Parathyroid adenoma (tissue), 2 donors: ENCODE measurements at regions not wholly inside any gene's neighbourhood (a gene's known extent, or its start where the extent isn't known, plus 50 kb on each side); places are given as distances from the start of the nearest gene placed in this dataset.

Source experiments
- H2AFZ ChIP-seq: fragments of 300-600 bp; sonication (generic); one replicate; pipeline ENCODE4 v1.7.0; 2017; ENCODE audit warnings: antibody characterized with exemption, mild to moderate bottlenecking
- H3K27ac ChIP-seq: fragments of 300-600 bp; sonication (generic); one replicate; pipeline ENCODE4 v1.7.0; 2017
- H3K27me3 ChIP-seq: fragments of 300-600 bp; sonication (generic); one replicate; pipeline ENCODE4 v1.7.0; 2017; ENCODE audit warnings: low read length; ENCODE audit not compliant: control insufficient read depth, insufficient read depth
- H3K36me3 ChIP-seq: fragments of 300-600 bp; sonication (generic); one replicate; pipeline ENCODE4 v1.7.0; 2017; ENCODE audit warnings: low read length; ENCODE audit not compliant: control insufficient read depth, insufficient read depth
- H3K4me1 ChIP-seq: fragments of 300-600 bp; sonication (generic); one replicate; pipeline ENCODE4 v1.7.0; 2017; ENCODE audit warnings: control low read depth
- H3K4me2 ChIP-seq: fragments of 300-600 bp; sonication (generic); one replicate; pipeline ENCODE4 v1.7.0; 2017; ENCODE audit warnings: low read length
- H3K4me3 ChIP-seq: fragments of 300-600 bp; sonication (generic); one replicate; pipeline ENCODE4 v1.7.0; 2017; ENCODE audit warnings: low read depth, low read length
- H3K79me2 ChIP-seq: fragments of 300-600 bp; sonication (generic); one replicate; pipeline ENCODE4 v1.7.0; 2017; ENCODE audit warnings: control low read depth
- H3K9ac ChIP-seq: fragments of 300-600 bp; sonication (generic); one replicate; pipeline ENCODE4 v1.7.0; 2017; ENCODE audit warnings: mild to moderate bottlenecking
- H3K9me3 ChIP-seq: fragments of 300-600 bp; sonication (generic); one replicate; pipeline ENCODE4 v1.7.0; 2017; ENCODE audit warnings: low read length; ENCODE audit not compliant: control insufficient read depth
- TF ChIP-seq, protein P1 (sequence below): fragments of 300-600 bp; sonication (generic); IDR thresholded peaks from one replicate; pipeline ENCODE4 v1.7.0; 2017; ENCODE audit warnings: antibody characterized with exemption, mild to moderate bottlenecking
- donor health status: primary hyperparathyroidism.

DNA sequence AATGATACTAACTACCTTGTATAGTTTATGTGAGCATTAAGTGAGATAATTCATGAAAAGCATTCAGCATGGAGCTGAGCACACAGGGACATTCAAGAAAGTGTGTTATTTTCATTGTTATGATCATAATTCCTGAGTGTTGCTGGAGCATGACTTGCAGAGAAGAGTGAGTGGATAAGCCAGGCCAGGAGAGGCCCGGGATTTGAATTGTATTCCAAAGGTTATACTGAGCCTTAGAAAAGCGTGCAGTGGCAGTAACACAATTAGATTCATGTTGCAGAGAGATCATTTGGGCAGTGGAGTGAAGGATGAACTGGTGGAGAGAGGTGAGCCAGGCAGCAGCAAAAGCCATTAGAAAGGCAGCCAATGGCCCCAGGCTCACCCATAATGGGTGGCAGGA is 142.9 kb upstream of the SH3BP4 start:
- Histone ChIP-seq H3K4me2 (no peak overlapping the region), H3K27ac (no peak overlapping the region), H3K9me3 (no peaks in the 10 kb centered on the region), H3K36me3 (no peaks in the 10 kb centered on the region), H3K79me2 (no peaks in the 10 kb centered on the region), H3K9ac (no peak overlapping the region), H3K4me3 (no peak overlapping the region), H3K4me1 (no peaks in the 10 kb centered on the region), H3K27me3 (no peaks in the 10 kb centered on the region), H2AFZ (no peak overlapping the region)
- TF ChIP-seq, protein P1, sequence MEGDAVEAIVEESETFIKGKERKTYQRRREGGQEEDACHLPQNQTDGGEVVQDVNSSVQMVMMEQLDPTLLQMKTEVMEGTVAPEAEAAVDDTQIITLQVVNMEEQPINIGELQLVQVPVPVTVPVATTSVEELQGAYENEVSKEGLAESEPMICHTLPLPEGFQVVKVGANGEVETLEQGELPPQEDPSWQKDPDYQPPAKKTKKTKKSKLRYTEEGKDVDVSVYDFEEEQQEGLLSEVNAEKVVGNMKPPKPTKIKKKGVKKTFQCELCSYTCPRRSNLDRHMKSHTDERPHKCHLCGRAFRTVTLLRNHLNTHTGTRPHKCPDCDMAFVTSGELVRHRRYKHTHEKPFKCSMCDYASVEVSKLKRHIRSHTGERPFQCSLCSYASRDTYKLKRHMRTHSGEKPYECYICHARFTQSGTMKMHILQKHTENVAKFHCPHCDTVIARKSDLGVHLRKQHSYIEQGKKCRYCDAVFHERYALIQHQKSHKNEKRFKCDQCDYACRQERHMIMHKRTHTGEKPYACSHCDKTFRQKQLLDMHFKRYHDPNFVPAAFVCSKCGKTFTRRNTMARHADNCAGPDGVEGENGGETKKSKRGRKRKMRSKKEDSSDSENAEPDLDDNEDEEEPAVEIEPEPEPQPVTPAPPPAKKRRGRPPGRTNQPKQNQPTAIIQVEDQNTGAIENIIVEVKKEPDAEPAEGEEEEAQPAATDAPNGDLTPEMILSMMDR = no peak

DNA sequence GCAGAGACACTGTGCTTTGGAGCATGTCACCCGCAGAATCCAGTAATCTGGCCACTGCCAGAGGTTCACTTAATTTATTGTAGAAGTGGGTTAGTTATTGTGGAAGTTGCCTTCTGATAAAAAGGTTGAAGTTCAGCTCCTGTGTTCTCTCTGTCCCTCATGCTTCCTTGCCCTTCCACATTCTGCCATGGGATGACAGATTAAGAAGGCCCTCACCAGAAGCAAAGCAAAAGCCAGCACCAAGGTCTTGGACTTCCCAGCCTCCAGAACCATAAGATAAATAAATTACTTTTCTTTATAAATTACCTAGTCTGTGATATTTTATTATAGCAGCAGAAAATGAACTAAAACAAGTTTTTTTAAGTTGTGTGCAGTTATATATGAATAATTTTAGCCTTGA is 145.0 kb upstream of the SH3BP4 start:
- TF ChIP-seq, protein P1 = no peak
- Histone ChIP-seq H3K4me3 (no peak overlapping the region), H3K79me2 (no peaks in the 10 kb centered on the region), H3K36me3 (no peaks in the 10 kb centered on the region), H2AFZ (no peak overlapping the region), H3K9me3 (no peaks in the 10 kb centered on the region), H3K4me1 (no peaks in the 10 kb centered on the region), H3K4me2 (no peak overlapping the region), H3K9ac (no peak overlapping the region), H3K27me3 (no peaks in the 10 kb centered on the region), H3K27ac (no peak overlapping the region)

DNA sequence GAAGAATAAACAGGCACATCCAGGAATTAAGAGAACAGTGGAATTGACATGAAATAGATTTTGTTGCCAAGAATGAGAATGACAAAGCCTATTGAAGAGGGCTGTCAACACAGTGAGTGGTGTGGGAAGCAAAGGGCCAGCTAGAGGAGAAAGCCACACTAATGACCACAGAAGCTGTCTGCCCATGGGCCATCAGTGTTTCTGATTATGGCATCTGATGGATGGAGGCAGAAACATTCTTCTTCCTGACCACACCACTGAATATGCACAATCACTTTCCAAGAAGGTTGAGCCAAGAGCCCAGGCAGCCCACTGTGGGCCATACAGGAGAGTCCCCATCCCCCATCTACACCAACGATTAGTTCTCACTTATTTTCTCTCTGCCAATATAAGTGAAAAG is 146.0 kb upstream of the SH3BP4 start:
- TF ChIP-seq, protein P1 = no peak
- no peaks in the 10 kb centered on the region for H3K27me3 ChIP-seq
- no peak overlapping the region for H3K4me3 ChIP-seq
- H3K4me1 ChIP-seq = no peaks in the 10 kb centered on the region
- no peaks in the 10 kb centered on the region for H3K79me2 ChIP-seq
- H3K27ac ChIP-seq = no peak overlapping the region
- H3K4me2 ChIP-seq = no peak overlapping the region
- no peaks in the 10 kb centered on the region for H3K9me3 ChIP-seq
- no peak overlapping the region for H2AFZ ChIP-seq
- H3K36me3 ChIP-seq = no peaks in the 10 kb centered on the region
- H3K9ac ChIP-seq = no peak overlapping the region

DNA sequence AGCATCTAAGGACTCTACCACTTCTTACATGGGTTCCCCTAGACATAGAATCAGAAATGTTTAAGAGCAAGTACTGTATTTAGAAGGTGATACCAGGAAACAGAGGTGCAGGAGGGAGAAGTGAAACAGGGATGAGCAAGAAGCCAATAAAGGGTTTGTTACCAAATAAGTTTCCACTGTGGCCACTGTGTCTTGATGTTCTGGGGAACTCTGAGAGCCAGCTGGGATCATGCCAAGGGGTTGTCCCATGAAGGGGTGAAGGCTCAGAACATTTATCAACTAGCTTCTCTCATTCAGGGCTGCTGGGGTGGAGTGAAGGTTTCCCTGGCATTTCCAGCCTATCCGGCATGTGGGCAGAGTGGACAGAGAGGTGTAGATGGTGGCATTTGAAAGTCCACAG is 147.1 kb upstream of the SH3BP4 start:
- Histone ChIP-seq H3K4me2 (no peak overlapping the region), H2AFZ (no peak overlapping the region)
- TF ChIP-seq, protein P1 = no peak

DNA sequence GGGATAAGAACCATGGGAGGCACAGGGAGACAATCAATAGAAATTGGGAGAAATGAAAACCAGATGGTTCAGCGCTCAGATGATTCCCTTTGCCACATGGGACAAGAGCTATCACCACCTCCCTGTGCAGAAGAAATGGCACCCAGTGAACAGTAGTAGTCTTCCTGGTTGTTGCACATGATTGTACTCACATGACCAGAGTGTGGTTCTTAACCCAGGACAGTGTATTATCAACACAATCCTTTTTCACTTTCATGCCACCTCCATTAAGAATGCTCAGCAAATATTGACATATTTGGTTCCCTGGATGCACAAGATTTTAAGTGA is 149.0 kb upstream of the SH3BP4 start:
- no peak overlapping the region for H3K4me2 ChIP-seq
- H3K9me3 ChIP-seq = no peaks in the 10 kb centered on the region
- H3K9ac ChIP-seq = no peak overlapping the region
- H3K79me2 ChIP-seq = no peaks in the 10 kb centered on the region
- no peaks in the 10 kb centered on the region for H3K36me3 ChIP-seq
- TF ChIP-seq, protein P1 = no peak
- no peak overlapping the region for H3K27ac ChIP-seq
- no peaks in the 10 kb centered on the region for H3K4me1 ChIP-seq
- no peak overlapping the region for H2AFZ ChIP-seq
- H3K4me3 ChIP-seq = no peak overlapping the region
- H3K27me3 ChIP-seq = no peaks in the 10 kb centered on the region

More for the DNA sequence above, 147.1 kb upstream of the SH3BP4 start:
- no peaks in the 10 kb centered on the region for H3K4me1 ChIP-seq
- no peaks in the 10 kb centered on the region for H3K36me3 ChIP-seq
- H3K27me3 ChIP-seq = no peaks in the 10 kb centered on the region
- no peaks in the 10 kb centered on the region for H3K9me3 ChIP-seq
- no peak overlapping the region for H3K27ac ChIP-seq
- H3K79me2 ChIP-seq = no peaks in the 10 kb centered on the region
- no peak overlapping the region for H3K4me3 ChIP-seq
- no peak overlapping the region for H3K9ac ChIP-seq
